ENCODE measurements at regions not wholly inside any gene's neighbourhood (a gene's known extent, or its start where the extent isn't known, plus 50 kb on each side); places are given as distances from the start of the nearest gene placed in this dataset.

DNA sequence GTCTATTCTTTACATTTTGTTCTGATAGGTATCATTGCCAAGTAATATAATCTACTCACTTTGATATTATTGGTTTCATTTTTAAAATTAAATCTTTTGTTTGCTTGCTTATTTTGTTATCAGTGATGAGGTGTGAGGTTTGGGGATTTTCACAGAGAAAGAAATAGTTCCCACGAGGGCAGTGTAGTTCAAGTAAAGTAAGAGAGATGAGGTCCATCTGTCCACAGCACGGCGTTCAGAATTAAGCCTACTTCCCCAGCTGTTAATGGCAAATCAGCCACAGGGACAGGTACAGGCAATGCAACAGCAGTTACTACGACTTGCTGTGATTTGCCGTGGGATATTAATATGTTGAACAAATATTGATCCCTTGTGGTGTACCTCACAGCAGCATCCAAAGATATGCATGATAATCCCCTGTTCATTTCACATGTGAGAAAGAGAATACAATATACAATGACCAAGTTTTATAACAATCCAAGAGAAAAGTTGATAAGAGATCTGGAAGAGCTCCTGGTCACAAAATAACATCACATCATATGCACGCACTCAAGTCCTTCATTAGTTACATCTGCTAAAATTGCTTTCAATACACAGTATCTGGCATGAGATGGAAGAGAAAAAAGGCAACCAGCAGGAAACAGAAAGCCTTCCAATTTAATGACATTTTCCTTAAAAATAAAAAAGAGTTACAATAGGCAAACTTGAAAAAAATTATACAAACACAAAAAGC, 131.6 kb downstream of the TUSC7 start (continued):
- TF ChIP-seq CREB1 (CRISPR knock-in tag; IDR thresholded peaks at IDR 0.05; ENCODE audit: low read depth), result no peak
- no peak for TF ChIP-seq EZH2phosphoT487 (IDR thresholded peaks at IDR 0.05; ENCODE audit: unreplicated experiment)
- no peak for TF ChIP-seq EZH2 (IDR thresholded peaks at IDR 0.05; ENCODE audit: low read depth, unreplicated experiment)
- no peak for TF ChIP-seq JUNB (IDR thresholded peaks at IDR 0.05; ENCODE audit: unreplicated experiment)

DNA sequence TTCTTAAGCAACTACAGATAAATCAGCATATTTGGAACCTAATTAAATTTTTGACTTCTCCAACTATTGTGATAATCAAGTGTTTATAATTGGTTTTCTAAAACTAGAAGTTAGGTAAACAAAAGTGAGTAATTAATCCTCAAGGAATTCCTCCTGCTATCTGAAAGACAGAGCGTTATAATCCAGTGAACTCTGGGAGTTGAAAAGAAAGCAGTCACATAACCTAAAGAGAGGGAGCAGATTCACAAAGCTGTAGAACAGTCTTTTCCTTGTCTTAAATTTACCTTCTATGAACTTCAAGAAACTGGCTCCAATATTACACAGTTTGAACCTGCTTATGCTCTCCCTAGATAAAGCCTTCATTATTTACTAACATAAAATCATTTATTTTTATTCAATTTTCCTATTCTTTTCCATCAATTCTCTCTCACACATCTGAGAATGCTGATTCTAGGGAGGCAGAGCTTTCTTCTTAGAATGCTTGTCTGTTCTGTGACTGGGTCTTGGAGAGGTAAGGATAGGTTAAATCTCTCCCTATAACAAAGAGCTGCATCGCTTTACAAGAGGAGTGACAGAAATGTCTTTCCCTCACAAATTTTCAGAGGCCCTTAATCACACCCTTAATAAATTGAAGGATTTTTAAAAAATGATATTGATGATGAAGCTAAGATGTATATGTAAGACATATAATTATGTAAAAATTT, 132.8 kb downstream of the TUSC7 start:
- Histone ChIP-seq H3K79me2 (replicated peaks; ENCODE audit: insufficient read depth) (no peaks in the 10 kb centered on the region), H3K4me2 (no peak overlapping the region), H4K20me1 (replicated peaks; ENCODE audit: insufficient read depth) (no peaks in the 10 kb centered on the region), H3K27ac (ENCODE audit: low read depth) (0 out of 2 replicates have a peak overlapping the region, but pooled peaks have one; percentile 1), H3K36me3 (ENCODE audit: insufficient read depth) (no peaks in the 10 kb centered on the region), H2AFZ (no peak overlapping the region), H3K27me3 (ENCODE audit: insufficient read depth) (no peaks in the 10 kb centered on the region), H3K4me1 (ENCODE audit: insufficient read depth) (peaks cover 30% of the 10 kb centered on the region), H3K4me3 (no peak overlapping the region), H3K9me2 (ENCODE audit: insufficient read depth) (no peaks in the 10 kb centered on the region), H3F3A (replicated peaks; ENCODE audit: low read depth) (no peaks in the 10 kb centered on the region)
- Mint-ChIP-seq H3K36me3 (ENCODE audit: low read depth) (peaks cover 7% of the 10 kb centered on the region), H3K4me3 (no peak overlapping the region), H3K27me3 (ENCODE audit: insufficient read depth, low read depth, poor library complexity) (no peaks in the 10 kb centered on the region), H3K4me1 (peaks cover 39% of the 10 kb centered on the region), H3K27ac (peak overlapping the region; percentile 58; the same call in 1 of the 2 replicates), H3K9me3 (peaks cover 6% of the 10 kb centered on the region)
- DNase-seq (ENCODE audit: low spot score) (peak; percentile 11), ATAC-seq (peak; percentile 74)
- TF ChIP-seq CREB1 (CRISPR knock-in tag; IDR thresholded peaks at IDR 0.05; ENCODE audit: low read depth), result no peak
- TF ChIP-seq ZNF114 (CRISPR knock-in tag; IDR thresholded peaks at IDR 0.05), result no peak
- TF ChIP-seq, protein P1, sequence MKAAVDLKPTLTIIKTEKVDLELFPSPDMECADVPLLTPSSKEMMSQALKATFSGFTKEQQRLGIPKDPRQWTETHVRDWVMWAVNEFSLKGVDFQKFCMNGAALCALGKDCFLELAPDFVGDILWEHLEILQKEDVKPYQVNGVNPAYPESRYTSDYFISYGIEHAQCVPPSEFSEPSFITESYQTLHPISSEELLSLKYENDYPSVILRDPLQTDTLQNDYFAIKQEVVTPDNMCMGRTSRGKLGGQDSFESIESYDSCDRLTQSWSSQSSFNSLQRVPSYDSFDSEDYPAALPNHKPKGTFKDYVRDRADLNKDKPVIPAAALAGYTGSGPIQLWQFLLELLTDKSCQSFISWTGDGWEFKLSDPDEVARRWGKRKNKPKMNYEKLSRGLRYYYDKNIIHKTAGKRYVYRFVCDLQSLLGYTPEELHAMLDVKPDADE (IDR thresholded peaks at IDR 0.05), result no peak
- no peak for TF ChIP-seq EZH2 (IDR thresholded peaks at IDR 0.05; ENCODE audit: low read depth, unreplicated experiment)
- TF ChIP-seq EZH2phosphoT487 (IDR thresholded peaks at IDR 0.05; ENCODE audit: unreplicated experiment), result no peak
- no peak for TF ChIP-seq STAT1 (IDR thresholded peaks at IDR 0.05; ENCODE audit: unreplicated experiment)
- no peak for TF ChIP-seq ZNF331 (CRISPR knock-in tag; IDR thresholded peaks at IDR 0.05; ENCODE audit: low read depth)
- TF ChIP-seq, protein P2, sequence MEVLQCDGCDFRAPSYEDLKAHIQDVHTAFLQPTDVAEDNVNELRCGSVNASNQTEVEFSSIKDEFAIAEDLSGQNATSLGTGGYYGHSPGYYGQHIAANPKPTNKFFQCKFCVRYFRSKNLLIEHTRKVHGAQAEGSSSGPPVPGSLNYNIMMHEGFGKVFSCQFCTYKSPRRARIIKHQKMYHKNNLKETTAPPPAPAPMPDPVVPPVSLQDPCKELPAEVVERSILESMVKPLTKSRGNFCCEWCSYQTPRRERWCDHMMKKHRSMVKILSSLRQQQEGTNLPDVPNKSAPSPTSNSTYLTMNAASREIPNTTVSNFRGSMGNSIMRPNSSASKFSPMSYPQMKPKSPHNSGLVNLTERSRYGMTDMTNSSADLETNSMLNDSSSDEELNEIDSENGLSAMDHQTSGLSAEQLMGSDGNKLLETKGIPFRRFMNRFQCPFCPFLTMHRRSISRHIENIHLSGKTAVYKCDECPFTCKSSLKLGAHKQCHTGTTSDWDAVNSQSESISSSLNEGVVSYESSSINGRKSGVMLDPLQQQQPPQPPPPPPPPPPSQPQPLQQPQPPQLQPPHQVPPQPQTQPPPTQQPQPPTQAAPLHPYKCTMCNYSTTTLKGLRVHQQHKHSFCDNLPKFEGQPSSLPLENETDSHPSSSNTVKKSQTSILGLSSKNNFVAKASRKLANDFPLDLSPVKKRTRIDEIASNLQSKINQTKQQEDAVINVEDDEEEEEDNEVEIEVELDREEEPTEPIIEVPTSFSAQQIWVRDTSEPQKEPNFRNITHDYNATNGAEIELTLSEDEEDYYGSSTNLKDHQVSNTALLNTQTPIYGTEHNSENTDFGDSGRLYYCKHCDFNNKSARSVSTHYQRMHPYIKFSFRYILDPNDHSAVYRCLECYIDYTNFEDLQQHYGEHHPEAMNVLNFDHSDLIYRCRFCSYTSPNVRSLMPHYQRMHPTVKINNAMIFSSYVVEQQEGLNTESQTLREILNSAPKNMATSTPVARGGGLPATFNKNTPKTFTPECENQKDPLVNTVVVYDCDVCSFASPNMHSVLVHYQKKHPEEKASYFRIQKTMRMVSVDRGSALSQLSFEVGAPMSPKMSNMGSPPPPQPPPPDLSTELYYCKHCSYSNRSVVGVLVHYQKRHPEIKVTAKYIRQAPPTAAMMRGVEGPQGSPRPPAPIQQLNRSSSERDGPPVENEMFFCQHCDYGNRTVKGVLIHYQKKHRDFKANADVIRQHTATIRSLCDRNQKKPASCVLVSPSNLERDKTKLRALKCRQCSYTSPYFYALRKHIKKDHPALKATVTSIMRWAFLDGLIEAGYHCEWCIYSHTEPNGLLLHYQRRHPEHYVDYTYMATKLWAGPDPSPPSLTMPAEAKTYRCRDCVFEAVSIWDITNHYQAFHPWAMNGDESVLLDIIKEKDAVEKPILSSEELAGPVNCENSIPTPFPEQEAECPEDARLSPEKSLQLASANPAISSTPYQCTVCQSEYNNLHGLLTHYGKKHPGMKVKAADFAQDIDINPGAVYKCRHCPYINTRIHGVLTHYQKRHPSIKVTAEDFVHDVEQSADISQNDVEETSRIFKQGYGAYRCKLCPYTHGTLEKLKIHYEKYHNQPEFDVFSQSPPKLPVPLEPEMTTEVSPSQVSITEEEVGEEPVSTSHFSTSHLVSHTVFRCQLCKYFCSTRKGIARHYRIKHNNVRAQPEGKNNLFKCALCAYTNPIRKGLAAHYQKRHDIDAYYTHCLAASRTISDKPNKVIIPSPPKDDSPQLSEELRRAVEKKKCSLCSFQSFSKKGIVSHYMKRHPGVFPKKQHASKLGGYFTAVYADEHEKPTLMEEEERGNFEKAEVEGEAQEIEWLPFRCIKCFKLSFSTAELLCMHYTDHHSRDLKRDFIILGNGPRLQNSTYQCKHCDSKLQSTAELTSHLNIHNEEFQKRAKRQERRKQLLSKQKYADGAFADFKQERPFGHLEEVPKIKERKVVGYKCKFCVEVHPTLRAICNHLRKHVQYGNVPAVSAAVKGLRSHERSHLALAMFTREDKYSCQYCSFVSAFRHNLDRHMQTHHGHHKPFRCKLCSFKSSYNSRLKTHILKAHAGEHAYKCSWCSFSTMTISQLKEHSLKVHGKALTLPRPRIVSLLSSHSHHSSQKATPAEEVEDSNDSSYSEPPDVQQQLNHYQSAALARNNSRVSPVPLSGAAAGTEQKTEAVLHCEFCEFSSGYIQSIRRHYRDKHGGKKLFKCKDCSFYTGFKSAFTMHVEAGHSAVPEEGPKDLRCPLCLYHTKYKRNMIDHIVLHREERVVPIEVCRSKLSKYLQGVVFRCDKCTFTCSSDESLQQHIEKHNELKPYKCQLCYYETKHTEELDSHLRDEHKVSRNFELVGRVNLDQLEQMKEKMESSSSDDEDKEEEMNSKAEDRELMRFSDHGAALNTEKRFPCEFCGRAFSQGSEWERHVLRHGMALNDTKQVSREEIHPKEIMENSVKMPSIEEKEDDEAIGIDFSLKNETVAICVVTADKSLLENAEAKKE (CRISPR knock-in tag; IDR thresholded peaks at IDR 0.05), result no peak
- no peak for TF ChIP-seq NANOG (IDR thresholded peaks at IDR 0.05; ENCODE audit: borderline replicate concordance)
- TF ChIP-seq POLR2AphosphoS5 (IDR thresholded peaks at IDR 0.05; ENCODE audit: low read depth), result no peak
- TF ChIP-seq, protein P3, sequence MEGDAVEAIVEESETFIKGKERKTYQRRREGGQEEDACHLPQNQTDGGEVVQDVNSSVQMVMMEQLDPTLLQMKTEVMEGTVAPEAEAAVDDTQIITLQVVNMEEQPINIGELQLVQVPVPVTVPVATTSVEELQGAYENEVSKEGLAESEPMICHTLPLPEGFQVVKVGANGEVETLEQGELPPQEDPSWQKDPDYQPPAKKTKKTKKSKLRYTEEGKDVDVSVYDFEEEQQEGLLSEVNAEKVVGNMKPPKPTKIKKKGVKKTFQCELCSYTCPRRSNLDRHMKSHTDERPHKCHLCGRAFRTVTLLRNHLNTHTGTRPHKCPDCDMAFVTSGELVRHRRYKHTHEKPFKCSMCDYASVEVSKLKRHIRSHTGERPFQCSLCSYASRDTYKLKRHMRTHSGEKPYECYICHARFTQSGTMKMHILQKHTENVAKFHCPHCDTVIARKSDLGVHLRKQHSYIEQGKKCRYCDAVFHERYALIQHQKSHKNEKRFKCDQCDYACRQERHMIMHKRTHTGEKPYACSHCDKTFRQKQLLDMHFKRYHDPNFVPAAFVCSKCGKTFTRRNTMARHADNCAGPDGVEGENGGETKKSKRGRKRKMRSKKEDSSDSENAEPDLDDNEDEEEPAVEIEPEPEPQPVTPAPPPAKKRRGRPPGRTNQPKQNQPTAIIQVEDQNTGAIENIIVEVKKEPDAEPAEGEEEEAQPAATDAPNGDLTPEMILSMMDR (conservative IDR thresholded peaks at IDR 0.05; ENCODE audit: low read depth in 2 of 2), result no peak

All from GM23338 (cell line).